H9 (cell line): ENCODE measurements at regions not wholly inside any gene's neighbourhood (a gene's known extent, or its start where the extent isn't known, plus 50 kb on each side); places are given as distances from the start of the nearest gene placed in this dataset.

Experiments
- DNase-seq: peaks from one replicate; pipeline ENCODE4 v3.0.0-alpha.2; 2017
- H2AFZ ChIP-seq: one replicate; pipeline ENCODE4 v1.6.1; 2013; ENCODE audit warnings: mild to moderate bottlenecking, low read length, control low read depth, moderate library complexity
- H2AK5ac ChIP-seq: 2 replicates; pipeline ENCODE4 v1.6.1; 2013; ENCODE audit warnings: low read length, control low read depth, mixed read lengths; ENCODE audit not compliant: insufficient read length
- H2BK120ac ChIP-seq: one replicate; pipeline ENCODE4 v1.6.1; 2013; ENCODE audit warnings: low read depth, mild to moderate bottlenecking, low read length, control low read depth, inconsistent platforms; ENCODE audit not compliant: poor library complexity, severe bottlenecking
- H2BK12ac ChIP-seq: 2 replicates; pipeline ENCODE4 v1.6.1; 2013; ENCODE audit warnings: low read length, control low read depth, mixed read lengths, low read depth; ENCODE audit not compliant: insufficient read length
- H2BK15ac ChIP-seq: 2 replicates; pipeline ENCODE4 v1.6.1; 2013; ENCODE audit warnings: low read depth, low read length, control low read depth
- H2BK20ac ChIP-seq: one replicate; pipeline ENCODE4 v1.6.1; 2013; ENCODE audit warnings: low read depth, mild to moderate bottlenecking, low read length, control low read depth, inconsistent platforms; ENCODE audit not compliant: poor library complexity, severe bottlenecking
- H2BK5ac ChIP-seq: 2 replicates; pipeline ENCODE4 v1.6.1; 2013; ENCODE audit warnings: low read length, control low read depth, mixed read lengths; ENCODE audit not compliant: insufficient read length
- H3K14ac ChIP-seq: 2 replicates; pipeline ENCODE4 v1.6.1; 2013; ENCODE audit warnings: low read length, control low read depth; ENCODE audit not compliant: insufficient read depth
- H3K18ac ChIP-seq: 2 replicates; pipeline ENCODE4 v1.6.1; 2013; ENCODE audit warnings: low read depth, mild to moderate bottlenecking, mixed read lengths, low read length, control low read depth; ENCODE audit not compliant: insufficient read length
- H3K23ac ChIP-seq: 2 replicates; pipeline ENCODE4 v1.6.1; 2013; ENCODE audit warnings: low read length, control low read depth, mixed read lengths, low read depth; ENCODE audit not compliant: insufficient read length
- H3K23me2 ChIP-seq: 2 replicates; pipeline ENCODE4 v1.6.1; 2013; ENCODE audit warnings: low read depth, mild to moderate bottlenecking, mixed read lengths, low read length, control low read depth; ENCODE audit not compliant: insufficient read length, poor library complexity, severe bottlenecking
- H3K27ac ChIP-seq: 2 replicates; pipeline ENCODE4 v1.5.1; 2013; ENCODE audit warnings: low read length, control low read depth, mixed read lengths, low read depth; ENCODE audit not compliant: insufficient read length
- H3K27me3 ChIP-seq: 2 replicates; pipeline ENCODE4 v1.6.1; 2013; ENCODE audit warnings: low read length, control low read depth, inconsistent platforms; ENCODE audit not compliant: insufficient read depth
- H3K4ac ChIP-seq: 2 replicates; pipeline ENCODE4 v1.6.1; 2013; ENCODE audit warnings: low read depth, mild to moderate bottlenecking, control low read depth, inconsistent platforms, low read length, moderate library complexity
- H3K4me1 ChIP-seq: 2 replicates; pipeline ENCODE4 v1.6.1; 2013; ENCODE audit warnings: low read length, control low read depth, inconsistent platforms; ENCODE audit not compliant: insufficient read depth
- H3K4me2 ChIP-seq: 2 replicates; pipeline ENCODE4 v1.6.1; 2013; ENCODE audit warnings: low read length, control low read depth, mixed read lengths; ENCODE audit not compliant: insufficient read length, insufficient read depth
- H3K56ac ChIP-seq: 2 replicates; pipeline ENCODE4 v1.6.1; 2013; ENCODE audit warnings: low read depth, mild to moderate bottlenecking, mixed read lengths, low read length, control low read depth; ENCODE audit not compliant: insufficient read length
- H3K79me1 ChIP-seq: 2 replicates; pipeline ENCODE4 v1.6.1; 2013; ENCODE audit warnings: low read depth, mild to moderate bottlenecking, moderate library complexity, low read length, control low read depth, inconsistent platforms; ENCODE audit not compliant: insufficient read depth, poor library complexity, severe bottlenecking
- H3K79me2 ChIP-seq: 2 replicates; pipeline ENCODE4 v1.6.1; 2013; ENCODE audit warnings: low read length, control low read depth, inconsistent platforms; ENCODE audit not compliant: insufficient read depth
- H3K9ac ChIP-seq: 2 replicates; pipeline ENCODE4 v1.6.1; 2013; ENCODE audit warnings: low read length, control low read depth, mixed read lengths; ENCODE audit not compliant: insufficient read length; ENCODE audit errors: extremely low read depth
- H3K9me3 ChIP-seq: one replicate; pipeline ENCODE4 v1.6.1; 2013; ENCODE audit warnings: low read depth, low read length, inconsistent platforms; ENCODE audit not compliant: control insufficient read depth
- H3T11ph ChIP-seq: one replicate; pipeline ENCODE4 v1.6.1; 2013; ENCODE audit warnings: mild to moderate bottlenecking, low read length, control low read depth, inconsistent platforms
- H4K20me1 ChIP-seq: one replicate; pipeline ENCODE4 v1.6.1; 2013; ENCODE audit not compliant: control insufficient read depth, insufficient read length, insufficient read depth
- H4K5ac ChIP-seq: 2 replicates; pipeline ENCODE4 v1.6.1; 2013; ENCODE audit warnings: low read depth, mild to moderate bottlenecking, mixed read lengths, low read length, control low read depth; ENCODE audit not compliant: insufficient read length
- H4K8ac ChIP-seq: replicated peaks from 2 replicates; pipeline ENCODE4 v1.6.1; 2013; ENCODE audit warnings: low read length, control low read depth, mixed read lengths, low read depth; ENCODE audit not compliant: insufficient read length
- H4K91ac ChIP-seq: 2 replicates; pipeline ENCODE4 v1.6.1; 2013; ENCODE audit warnings: low read depth, mild to moderate bottlenecking, moderate library complexity, mixed read lengths, low read length, control low read depth; ENCODE audit not compliant: insufficient read length
- H3K27ac Mint-ChIP-seq, 3 experiments: 2 replicates in 2 of 3; 3 replicates in 1 of 3; pipeline ENCODE4 v1.8.0; 2020 to 2021; ENCODE audit warnings: mixed read lengths in 3 of 3, mild to moderate bottlenecking in 1 of 3, moderate library complexity in 1 of 3
- H3K27me3 Mint-ChIP-seq: 2 replicates; pipeline ENCODE4 v1.8.0; 2021; ENCODE audit warnings: low read depth, mild to moderate bottlenecking, moderate library complexity, mixed read lengths
- H3K36me3 Mint-ChIP-seq, 3 experiments: 2 replicates in 2 of 3; 3 replicates in 1 of 3; pipeline ENCODE4 v1.8.0; 2020 to 2021; ENCODE audit warnings: low read depth in 3 of 3, mixed read lengths in 3 of 3; ENCODE audit not compliant: insufficient read depth in 1 of 3
- H3K4me1 Mint-ChIP-seq, 2 experiments: 2 replicates each; pipeline ENCODE4 v1.8.0; 2020; ENCODE audit warnings: mixed read lengths in 2 of 2
- H3K4me3 Mint-ChIP-seq, 2 experiments: 2 replicates in 1 of 2; 3 replicates in 1 of 2; pipeline ENCODE4 v1.8.0; 2020 to 2021; ENCODE audit warnings: mild to moderate bottlenecking in 2 of 2, mixed read lengths in 2 of 2, moderate library complexity in 1 of 2
- H3K9me3 Mint-ChIP-seq, 2 experiments: 2 replicates in 1 of 2; 3 replicates in 1 of 2; pipeline ENCODE4 v1.8.0; 2020; ENCODE audit warnings: mild to moderate bottlenecking in 2 of 2, mixed read lengths in 2 of 2, moderate library complexity in 1 of 2
- WGBS: extraction: QIAGEN DNeasy Blood & Tissue Kit; methylation state at CpG from one replicate; pipeline ENCODE4 v1.1.7; 2013; ENCODE audit warnings: missing lambda C conversion rate, low lambda C conversion rate, mixed read lengths; ENCODE audit not compliant: insufficient read length; ENCODE audit errors: extremely low coverage; 5-methylcytosine and 5-hydroxymethylcytosine counted together
- TF ChIP-seq, protein P1 (sequence below): fragments of 200-600 bp; sonication (generic); conservative IDR thresholded peaks from 3 replicates; pipeline ENCODE4 v1.8.0; 2021; ENCODE audit warnings: antibody characterized with exemption, mild to moderate bottlenecking

GRCh38 chr5:98570661-98571191 lies 202.7 kb upstream of the RGMB start:
- DNase-seq = no peak
- Histone ChIP-seq H3K9ac (no peak overlapping the region), H2AK5ac (no peak overlapping the region)

More at GRCh38 chr5:98570661-98571191, 202.7 kb upstream of the RGMB start:
- Histone ChIP-seq H3K27me3 (no peaks in the 10 kb centered on the region), H3K56ac (no peak overlapping the region), H2BK15ac (no peak overlapping the region), H3K9me3 (no peaks in the 10 kb centered on the region), H4K5ac (no peak overlapping the region), H2AFZ (peak overlapping the region; percentile 22), H3K18ac (no peak overlapping the region), H4K91ac (no peak overlapping the region), H3K4me1 (no peaks in the 10 kb centered on the region; the same call in 1 of the 2 replicates), H3K27ac (no peak overlapping the region), H3K4ac (no peak overlapping the region), H2BK20ac (no peak overlapping the region), H4K8ac (no peak overlapping the region), H4K20me1 (no peaks in the 10 kb centered on the region), H3K23me2 (no peaks in the 10 kb centered on the region), H3K14ac (no peak overlapping the region), H3K79me1 (no peaks in the 10 kb centered on the region), H2BK5ac (no peak overlapping the region), H2BK120ac (no peak overlapping the region), H3K79me2 (no peaks in the 10 kb centered on the region), H2BK12ac (no peak overlapping the region), H3T11ph (no peak overlapping the region), H3K23ac (no peak overlapping the region), H3K4me2 (no peak overlapping the region)
- no CpG with 5 or more reads among the region's 1 CpG for WGBS
- H3K36me3 Mint-ChIP-seq = no peaks in the 10 kb centered on the region
- H3K27me3 Mint-ChIP-seq = no peaks in the 10 kb centered on the region; the same call in none of the 2 replicates
- no peak overlapping the region for H3K4me3 Mint-ChIP-seq
- TF ChIP-seq, protein P1, sequence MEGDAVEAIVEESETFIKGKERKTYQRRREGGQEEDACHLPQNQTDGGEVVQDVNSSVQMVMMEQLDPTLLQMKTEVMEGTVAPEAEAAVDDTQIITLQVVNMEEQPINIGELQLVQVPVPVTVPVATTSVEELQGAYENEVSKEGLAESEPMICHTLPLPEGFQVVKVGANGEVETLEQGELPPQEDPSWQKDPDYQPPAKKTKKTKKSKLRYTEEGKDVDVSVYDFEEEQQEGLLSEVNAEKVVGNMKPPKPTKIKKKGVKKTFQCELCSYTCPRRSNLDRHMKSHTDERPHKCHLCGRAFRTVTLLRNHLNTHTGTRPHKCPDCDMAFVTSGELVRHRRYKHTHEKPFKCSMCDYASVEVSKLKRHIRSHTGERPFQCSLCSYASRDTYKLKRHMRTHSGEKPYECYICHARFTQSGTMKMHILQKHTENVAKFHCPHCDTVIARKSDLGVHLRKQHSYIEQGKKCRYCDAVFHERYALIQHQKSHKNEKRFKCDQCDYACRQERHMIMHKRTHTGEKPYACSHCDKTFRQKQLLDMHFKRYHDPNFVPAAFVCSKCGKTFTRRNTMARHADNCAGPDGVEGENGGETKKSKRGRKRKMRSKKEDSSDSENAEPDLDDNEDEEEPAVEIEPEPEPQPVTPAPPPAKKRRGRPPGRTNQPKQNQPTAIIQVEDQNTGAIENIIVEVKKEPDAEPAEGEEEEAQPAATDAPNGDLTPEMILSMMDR = no peak
- H3K9me3 Mint-ChIP-seq = no peaks in the 10 kb centered on the region
- peak overlapping the region in 1 of 3 experiments; percentile 58; a peak in 2 of 7 replicates for H3K27ac Mint-ChIP-seq
- H3K4me1 Mint-ChIP-seq = peaks cover 6 to 7% of the 10 kb centered on the region in 2 experiments
